SK-N-SH (cell line): ENCODE measurements at regions not wholly inside any gene's neighbourhood (a gene's known extent, or its start where the extent isn't known, plus 50 kb on each side); places are given as distances from the start of the nearest gene placed in this dataset.

Source experiments
- CTCF ChIA-PET: fragments of 300-600, 350-600 bp; formaldehyde crosslinking; extraction: SDS; loops from one replicate; lab custom pipeline; 2021; lab: Yijun Ruan, JAX
- POLR2A ChIA-PET: fragments of 350-600 bp; sonication (Branson Sonifier 250); formaldehyde crosslinking; extraction: SDS; loops from one replicate; lab custom pipeline; 2020; ENCODE audit warnings: antibody characterized with exemption, inconsistent platforms; lab: Yijun Ruan, JAX
- DNase-seq: peaks from one replicate; pipeline ENCODE4 v3.0.0; 2012
- H2AFZ ChIP-seq: fragments of 200-600 bp; sonication (generic); 2 replicates; pipeline ENCODE4 v1.8.1; 2016; ENCODE audit warnings: antibody characterized with exemption, mild to moderate bottlenecking, low read depth
- H3F3A ChIP-seq: fragments of 200-600 bp; sonication (generic); replicated peaks from 2 replicates; pipeline ENCODE3; 2016; ENCODE audit warnings: antibody characterized with exemption, mild to moderate bottlenecking; ENCODE audit not compliant: insufficient read depth
- H3K27ac ChIP-seq, 2 experiments: fragments of 200-500 bp in 1 of 2; fragments of 200-600 bp in 1 of 2; sonication (Bioruptor generic) in 1 of 2; sonication (generic), shearing (Covaris generic) in 1 of 2; 2 replicates each; pipeline versions ENCODE4 v1.5.1 to v1.6.1; 2014 to 2016; ENCODE audit warnings: low read depth in 2 of 2, inconsistent platforms in 1 of 2, low read length in 1 of 2, mild to moderate bottlenecking in 1 of 2, mixed read lengths in 1 of 2
- H3K27me3 ChIP-seq: fragments of 200-600 bp; sonication (generic), shearing (Covaris generic); 2 replicates; pipeline ENCODE4 v1.6.1; 2016; ENCODE audit warnings: mixed run types; ENCODE audit not compliant: insufficient read depth
- H3K36me3 ChIP-seq, 2 experiments: fragments of 200-500 bp in 1 of 2; fragments of 200-600 bp in 1 of 2; sonication (Bioruptor generic) in 1 of 2; sonication (generic) in 1 of 2; replicated peaks in 1 of 2; 2 replicates each; pipeline versions ENCODE3 to v1.5.1; 2014 to 2016; ENCODE audit warnings: low read length in 1 of 2, mild to moderate bottlenecking in 1 of 2; ENCODE audit not compliant: insufficient read depth in 2 of 2, control insufficient read depth in 1 of 2
- H3K4me1 ChIP-seq, 2 experiments: fragments of 200-500 bp in 1 of 2; fragments of 200-600 bp in 1 of 2; sonication (Bioruptor generic) in 1 of 2; sonication (generic), shearing (Covaris generic) in 1 of 2; 2 replicates each; pipeline versions ENCODE4 v1.5.1 to v1.6.1; 2014 to 2016; ENCODE audit warnings: low read depth in 1 of 2, low read length in 1 of 2, mixed run types in 1 of 2; ENCODE audit not compliant: insufficient read depth in 2 of 2, control insufficient read depth in 1 of 2
- H3K4me2 ChIP-seq: fragments of 200-600 bp; sonication (generic), shearing (Covaris generic); 2 replicates; pipeline ENCODE4 v1.6.1; 2017; ENCODE audit warnings: mixed run types
- H3K4me3 ChIP-seq, 2 experiments: fragments of 200-500 bp in 1 of 2; fragments of 200-600 bp in 1 of 2; sonication (Bioruptor generic) in 1 of 2; sonication (generic), shearing (Covaris generic) in 1 of 2; 2 replicates each; pipeline versions ENCODE4 v1.5.1 to v1.8.1; 2014 to 2016; ENCODE audit warnings: low read depth in 2 of 2, inconsistent platforms in 1 of 2, low read length in 1 of 2, mild to moderate bottlenecking in 1 of 2, mixed read lengths in 1 of 2, moderate library complexity in 1 of 2
- H3K79me2 ChIP-seq: fragments of 200-600 bp; sonication (generic); 2 replicates; pipeline ENCODE4 v1.8.1; 2017; ENCODE audit warnings: mild to moderate bottlenecking; ENCODE audit not compliant: insufficient read depth
- H3K9ac ChIP-seq: fragments of 200-600 bp; sonication (generic); 2 replicates; pipeline ENCODE4 v1.6.1; 2017; ENCODE audit warnings: mixed run types
- H3K9me2 ChIP-seq: fragments of 200-600 bp; sonication (generic); 2 replicates; pipeline ENCODE4 v1.6.1; 2017; ENCODE audit warnings: mixed run types
- H3K9me3 ChIP-seq: fragments of 200-600 bp; sonication (generic); 2 replicates; pipeline ENCODE4 v1.6.1; 2017; ENCODE audit warnings: mixed run types, mild to moderate bottlenecking, moderate library complexity
- H4K20me1 ChIP-seq: fragments of 200-600 bp; sonication (generic); 2 replicates; pipeline ENCODE4 v1.6.1; 2017; ENCODE audit warnings: mild to moderate bottlenecking, mixed run types; ENCODE audit not compliant: insufficient read depth
- CHD2 ChIP-seq: fragments of 150-350 bp; IDR thresholded peaks from 2 replicates; pipeline ENCODE4 v1.6.1; 2018; ENCODE audit warnings: low read length; ENCODE audit not compliant: partially characterized antibody
- EZH2phosphoT487 ChIP-seq: fragments of 200-600 bp; sonication (generic); IDR thresholded peaks from 2 replicates; pipeline ENCODE4 v1.6.1; 2017; ENCODE audit warnings: low read depth, mixed run types, mild to moderate bottlenecking, antibody characterized with exemption, moderate library complexity, borderline replicate concordance
- FOSL2 ChIP-seq: IDR thresholded peaks from 2 replicates; pipeline ENCODE4 v1.4.0; 2012; ENCODE audit warnings: low read depth, mild to moderate bottlenecking, moderate library complexity, borderline replicate concordance
- GATA2 ChIP-seq: sonication (generic); formaldehyde crosslinking; IDR thresholded peaks from 2 replicates; pipeline ENCODE4 v1.5.0; 2020; ENCODE audit warnings: mild to moderate bottlenecking, missing genetic modification reagents
- JUND ChIP-seq: IDR thresholded peaks from 2 replicates; pipeline ENCODE4 v1.4.0; 2012
- MXI1 ChIP-seq: IDR thresholded peaks from 2 replicates; pipeline ENCODE4 v1.6.1; 2012; ENCODE audit warnings: mild to moderate bottlenecking, low read depth, low read length, improper control_type of control experiment
- NRF1 ChIP-seq: IDR thresholded peaks from 2 replicates; pipeline ENCODE4 v1.6.1; 2012; ENCODE audit warnings: low read depth, mild to moderate bottlenecking, low read length
- POLR2AphosphoS5 ChIP-seq: IDR thresholded peaks from 2 replicates; pipeline ENCODE4 v1.6.1; 2012; ENCODE audit warnings: low read depth, low read length
- RAD21 ChIP-seq: IDR thresholded peaks from 2 replicates; pipeline ENCODE4 v1.6.1; 2012; ENCODE audit warnings: mild to moderate bottlenecking, low read length
- RFX5 ChIP-seq: IDR thresholded peaks from 2 replicates; pipeline ENCODE4 v1.6.1; 2012; ENCODE audit warnings: mild to moderate bottlenecking, improper control_type of control experiment, low read length
- TAF1 ChIP-seq: IDR thresholded peaks from 2 replicates; pipeline ENCODE4 v1.6.1; 2012; ENCODE audit warnings: low read depth, mild to moderate bottlenecking, low read length, moderate library complexity, borderline replicate concordance
- TEAD4 ChIP-seq: IDR thresholded peaks from 2 replicates; pipeline ENCODE4 v1.4.0; 2012; ENCODE audit warnings: mild to moderate bottlenecking, borderline replicate concordance; ENCODE audit not compliant: insufficient read depth
- WGBS: methylation state at CpG from one replicate; pipeline ENCODE4 v1.1.6; 2017; ENCODE audit warnings: low lambda C conversion rate; 5-methylcytosine and 5-hydroxymethylcytosine counted together
- TF ChIP-seq, protein P1 (sequence below): IDR thresholded peaks from 2 replicates; pipeline ENCODE4 v1.4.0; 2012; ENCODE audit warnings: low read depth, borderline replicate concordance
- TF ChIP-seq, protein P2 (sequence below): IDR thresholded peaks from 2 replicates; pipeline ENCODE4 v1.6.1; 2012; ENCODE audit warnings: mild to moderate bottlenecking, low read depth, low read length, moderate library complexity
- TF ChIP-seq, protein P3 (sequence below): IDR thresholded peaks from 2 replicates; pipeline ENCODE4 v1.4.0; 2012; ENCODE audit warnings: low read depth

DNA sequence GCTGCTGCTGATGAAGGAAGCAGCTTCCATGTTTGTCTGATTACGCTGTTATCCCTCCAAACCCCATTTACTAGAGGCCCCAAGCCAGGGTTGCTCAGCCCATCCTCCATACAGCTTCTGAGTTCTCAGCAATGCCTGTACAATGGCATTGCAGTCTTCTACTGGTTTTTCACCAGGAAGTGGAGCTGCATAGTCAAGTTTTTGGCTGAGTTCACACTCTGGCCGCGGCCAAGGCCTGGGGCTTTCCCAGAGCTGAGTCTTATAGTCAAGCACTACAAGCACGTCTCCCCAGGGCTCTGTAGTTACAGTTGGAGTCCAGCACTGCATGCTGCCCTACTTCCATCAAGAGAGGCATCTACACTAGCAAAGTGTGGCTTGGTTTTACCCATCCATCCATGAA lies 182.5 kb downstream of the POU4F1 start:
- CTCF ChIA-PET, result interaction anchor here (1.4 kb wide), 1 partner anchor 11 kb away, joined by 3 read pairs; no protein-coding TSS in a partner anchor
- WGBS, result 22% methylated on average over 4 of the region's 4 CpGs

More for the DNA sequence above, 182.5 kb downstream of the POU4F1 start:
- Histone ChIP-seq H3K4me3 (no peak overlapping the region), H3K27ac (no peak overlapping the region), H3K36me3 (no peaks in the 10 kb centered on the region), H3K79me2 (no peaks in the 10 kb centered on the region), H3K9ac (no peak overlapping the region), H4K20me1 (no peaks in the 10 kb centered on the region), H3K27me3 (no peaks in the 10 kb centered on the region), H2AFZ (no peak overlapping the region), H3K4me2 (no peak overlapping the region), H3K9me2 (no peaks in the 10 kb centered on the region), H3F3A (no peaks in the 10 kb centered on the region), H3K9me3 (no peaks in the 10 kb centered on the region), H3K4me1 (no peaks in the 10 kb centered on the region)
- no peak for TF ChIP-seq POLR2AphosphoS5
- TF ChIP-seq JUND, result no peak
- no peak for TF ChIP-seq NRF1
- TF ChIP-seq MXI1, result no peak
- no peak for TF ChIP-seq TAF1
- TF ChIP-seq, protein P1, sequence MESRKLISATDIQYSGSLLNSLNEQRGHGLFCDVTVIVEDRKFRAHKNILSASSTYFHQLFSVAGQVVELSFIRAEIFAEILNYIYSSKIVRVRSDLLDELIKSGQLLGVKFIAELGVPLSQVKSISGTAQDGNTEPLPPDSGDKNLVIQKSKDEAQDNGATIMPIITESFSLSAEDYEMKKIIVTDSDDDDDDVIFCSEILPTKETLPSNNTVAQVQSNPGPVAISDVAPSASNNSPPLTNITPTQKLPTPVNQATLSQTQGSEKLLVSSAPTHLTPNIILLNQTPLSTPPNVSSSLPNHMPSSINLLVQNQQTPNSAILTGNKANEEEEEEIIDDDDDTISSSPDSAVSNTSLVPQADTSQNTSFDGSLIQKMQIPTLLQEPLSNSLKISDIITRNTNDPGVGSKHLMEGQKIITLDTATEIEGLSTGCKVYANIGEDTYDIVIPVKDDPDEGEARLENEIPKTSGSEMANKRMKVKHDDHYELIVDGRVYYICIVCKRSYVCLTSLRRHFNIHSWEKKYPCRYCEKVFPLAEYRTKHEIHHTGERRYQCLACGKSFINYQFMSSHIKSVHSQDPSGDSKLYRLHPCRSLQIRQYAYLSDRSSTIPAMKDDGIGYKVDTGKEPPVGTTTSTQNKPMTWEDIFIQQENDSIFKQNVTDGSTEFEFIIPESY, result no peak
- no peak for TF ChIP-seq CHD2
- no peak for TF ChIP-seq EZH2phosphoT487
- TF ChIP-seq GATA2 (CRISPR knock-in tag), result no peak
- TF ChIP-seq FOSL2, result no peak
- TF ChIP-seq RFX5, result no peak
- no peak for TF ChIP-seq TEAD4
- TF ChIP-seq RAD21, result no peak
- TF ChIP-seq, protein P2, sequence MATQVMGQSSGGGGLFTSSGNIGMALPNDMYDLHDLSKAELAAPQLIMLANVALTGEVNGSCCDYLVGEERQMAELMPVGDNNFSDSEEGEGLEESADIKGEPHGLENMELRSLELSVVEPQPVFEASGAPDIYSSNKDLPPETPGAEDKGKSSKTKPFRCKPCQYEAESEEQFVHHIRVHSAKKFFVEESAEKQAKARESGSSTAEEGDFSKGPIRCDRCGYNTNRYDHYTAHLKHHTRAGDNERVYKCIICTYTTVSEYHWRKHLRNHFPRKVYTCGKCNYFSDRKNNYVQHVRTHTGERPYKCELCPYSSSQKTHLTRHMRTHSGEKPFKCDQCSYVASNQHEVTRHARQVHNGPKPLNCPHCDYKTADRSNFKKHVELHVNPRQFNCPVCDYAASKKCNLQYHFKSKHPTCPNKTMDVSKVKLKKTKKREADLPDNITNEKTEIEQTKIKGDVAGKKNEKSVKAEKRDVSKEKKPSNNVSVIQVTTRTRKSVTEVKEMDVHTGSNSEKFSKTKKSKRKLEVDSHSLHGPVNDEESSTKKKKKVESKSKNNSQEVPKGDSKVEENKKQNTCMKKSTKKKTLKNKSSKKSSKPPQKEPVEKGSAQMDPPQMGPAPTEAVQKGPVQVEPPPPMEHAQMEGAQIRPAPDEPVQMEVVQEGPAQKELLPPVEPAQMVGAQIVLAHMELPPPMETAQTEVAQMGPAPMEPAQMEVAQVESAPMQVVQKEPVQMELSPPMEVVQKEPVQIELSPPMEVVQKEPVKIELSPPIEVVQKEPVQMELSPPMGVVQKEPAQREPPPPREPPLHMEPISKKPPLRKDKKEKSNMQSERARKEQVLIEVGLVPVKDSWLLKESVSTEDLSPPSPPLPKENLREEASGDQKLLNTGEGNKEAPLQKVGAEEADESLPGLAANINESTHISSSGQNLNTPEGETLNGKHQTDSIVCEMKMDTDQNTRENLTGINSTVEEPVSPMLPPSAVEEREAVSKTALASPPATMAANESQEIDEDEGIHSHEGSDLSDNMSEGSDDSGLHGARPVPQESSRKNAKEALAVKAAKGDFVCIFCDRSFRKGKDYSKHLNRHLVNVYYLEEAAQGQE, result no peak
- TF ChIP-seq, protein P3, sequence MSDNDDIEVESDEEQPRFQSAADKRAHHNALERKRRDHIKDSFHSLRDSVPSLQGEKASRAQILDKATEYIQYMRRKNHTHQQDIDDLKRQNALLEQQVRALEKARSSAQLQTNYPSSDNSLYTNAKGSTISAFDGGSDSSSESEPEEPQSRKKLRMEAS, result no peak
- no peak for DNase-seq
- POLR2A ChIA-PET, result no interaction called here
